ENCODE measurements at regions not wholly inside any gene's neighbourhood (a gene's known extent, or its start where the extent isn't known, plus 50 kb on each side); places are given as distances from the start of the nearest gene placed in this dataset.

DNA sequence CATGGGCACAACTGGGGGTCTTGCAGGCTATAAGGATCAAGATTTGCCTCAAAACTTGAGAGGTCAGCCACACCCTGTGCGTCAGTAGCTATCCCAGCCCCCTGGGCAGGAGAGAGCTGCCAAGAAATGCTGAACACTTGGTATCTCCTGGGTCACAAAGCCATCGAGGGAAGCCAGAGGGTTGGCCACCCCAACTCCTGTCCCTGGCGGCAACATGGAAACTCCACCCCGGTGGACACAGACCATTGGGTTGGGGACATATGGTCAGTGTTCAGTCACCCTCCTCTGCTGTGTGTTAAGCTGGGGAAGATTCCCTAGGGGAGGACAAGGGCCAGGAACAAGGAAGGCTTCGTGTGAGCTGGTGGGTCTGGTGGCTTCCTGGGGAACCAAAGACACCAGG lies 140.6 kb downstream of the C5orf15 start:
- DNase-seq: no peak

- peak; percentile 39 for DNase-seq
These were observed 141.4 kb downstream of the C5orf15 start for GRCh38 chr5:133827011-133827410.

GRCh38 chr5:133825631-133826289 lies 142.7 kb downstream of the C5orf15 start:
- DNase-seq: no peak

DNA sequence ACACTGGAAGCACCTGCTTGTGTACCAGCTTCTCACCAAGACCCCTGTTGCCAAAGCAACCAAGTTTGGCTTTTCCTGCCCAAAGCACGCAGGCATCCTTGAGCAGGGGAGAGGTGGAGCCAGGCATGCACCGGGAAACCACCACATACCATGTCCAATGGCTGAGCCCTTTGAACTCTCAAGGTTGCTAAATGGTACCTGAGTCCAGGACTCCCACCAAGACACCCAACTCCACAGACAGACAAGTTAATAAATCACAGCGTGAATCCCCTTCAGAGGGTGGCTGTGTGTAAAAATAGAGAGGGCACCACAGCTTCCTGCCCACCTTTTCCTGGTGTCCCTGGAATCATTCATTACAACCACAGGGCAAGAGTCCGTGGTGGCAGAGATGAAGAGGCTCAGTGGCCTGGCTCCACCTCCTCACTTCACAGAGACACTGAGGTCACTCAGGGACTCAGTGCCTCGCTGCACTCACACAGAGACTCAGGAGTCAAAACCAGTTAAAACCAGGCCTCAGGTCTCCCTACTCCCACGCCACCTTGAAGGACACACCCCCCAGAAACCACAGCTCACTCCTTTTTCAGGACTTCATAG lies 143.7 kb downstream of the C5orf15 start:
- no peak for DNase-seq

DNA sequence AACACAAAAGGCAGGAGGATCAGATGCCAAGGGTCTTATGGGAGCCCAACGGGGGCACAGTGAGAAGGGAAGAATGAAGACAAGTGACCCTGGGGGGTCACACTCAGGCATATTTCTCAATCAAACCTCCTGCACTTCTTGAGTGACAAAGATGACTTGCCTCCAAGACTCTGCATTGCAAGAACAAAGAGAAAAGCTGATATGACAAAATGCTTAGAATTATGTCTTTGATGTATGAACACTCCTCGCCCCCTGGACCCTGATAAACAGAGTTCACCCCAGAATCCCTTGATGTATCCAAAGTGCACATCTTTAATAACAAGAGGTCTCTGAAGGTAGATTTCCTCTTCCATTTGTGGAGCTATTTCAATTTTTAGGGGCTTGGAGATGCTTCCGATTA lies 146.5 kb downstream of the C5orf15 start:
- no peak for DNase-seq

DNA sequence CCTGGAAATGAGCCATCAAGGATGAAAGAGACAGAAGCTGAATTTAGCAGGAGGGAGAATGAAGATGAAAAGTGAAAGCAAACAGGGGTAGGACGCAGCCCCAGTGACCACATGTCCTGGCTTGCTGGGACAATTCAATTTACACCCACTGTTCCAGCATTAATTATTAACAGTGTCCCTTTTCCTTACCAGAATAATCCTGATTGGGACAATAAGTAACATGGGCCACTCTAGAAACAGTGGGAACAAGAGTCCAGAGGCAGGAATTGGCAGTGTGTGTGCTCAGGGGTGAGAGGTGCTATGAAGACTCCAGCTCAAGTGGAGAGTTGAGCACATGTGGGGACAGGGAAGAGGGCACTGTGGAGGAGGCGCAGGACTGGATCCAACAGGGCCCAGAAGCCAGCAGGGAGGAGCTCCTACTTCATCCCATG lies 147.1 kb downstream of the C5orf15 start:
- DNase-seq: no peak

DNA sequence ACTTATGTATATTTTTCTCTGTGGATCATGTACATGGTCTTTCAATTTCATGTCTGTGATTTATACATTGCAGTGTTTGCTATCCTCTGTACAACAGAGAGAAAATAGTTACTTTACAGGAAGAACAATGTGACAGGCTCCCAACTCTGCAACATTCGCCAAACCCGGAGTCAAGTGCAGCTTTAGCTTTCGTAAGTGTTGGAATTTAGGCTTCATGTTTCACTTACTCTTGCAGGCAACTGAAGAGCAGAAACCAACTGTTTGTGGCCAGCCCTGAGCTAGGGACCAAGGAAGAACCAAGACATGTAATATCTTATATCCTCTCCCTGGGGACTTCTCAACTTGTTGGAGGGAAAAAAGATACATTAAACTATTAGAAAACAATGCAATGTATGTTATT lies 147.9 kb downstream of the C5orf15 start:
- DNase-seq: no peak

DNA sequence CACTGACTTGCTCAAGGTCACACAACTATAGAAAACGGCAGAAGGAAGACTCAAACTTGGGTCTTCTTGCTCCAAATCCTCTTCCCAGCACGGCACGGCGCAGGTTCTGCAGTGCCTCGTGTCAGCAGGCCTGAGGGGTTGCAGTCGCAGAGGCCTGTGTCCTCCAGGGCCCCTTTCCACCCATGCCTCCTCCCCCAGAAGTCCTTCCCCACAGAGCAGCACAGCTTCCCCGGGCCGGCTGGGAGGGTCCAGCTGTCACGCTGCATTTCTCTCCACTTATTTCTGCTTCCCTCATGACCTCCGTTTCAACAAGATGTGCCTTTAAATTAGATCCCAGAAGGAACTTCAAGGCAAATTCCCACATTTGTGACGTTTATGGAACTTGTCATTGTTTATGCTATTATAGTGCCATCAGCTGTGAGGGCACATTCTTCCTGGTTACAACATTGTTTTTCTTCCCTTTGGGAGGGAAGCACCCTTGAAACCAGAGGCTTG lies 148.4 kb downstream of the C5orf15 start:
- DNase-seq: no peak

- DNase-seq: no peak
These were observed 149.4 kb downstream of the C5orf15 start for GRCh38 chr5:133818869-133819600.

DNA sequence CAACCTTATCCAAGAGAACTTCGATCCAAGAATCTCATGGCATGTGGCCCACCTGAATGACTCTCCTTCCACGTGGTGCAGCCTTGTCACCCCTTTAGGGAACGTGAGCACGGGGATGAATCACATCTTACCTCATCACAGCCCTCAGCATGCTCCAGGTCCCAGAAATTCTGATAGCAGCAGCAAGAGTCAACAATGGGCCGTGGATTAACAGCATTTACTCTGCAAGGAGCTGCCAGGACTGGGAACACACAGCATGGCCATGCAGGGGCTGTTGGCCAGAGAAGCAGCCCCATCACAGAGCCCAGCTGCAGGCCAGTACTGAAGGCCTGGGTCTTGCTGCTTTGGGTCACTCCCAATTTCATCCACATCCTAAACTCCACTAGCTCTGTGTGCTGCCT lies 150.4 kb downstream of the C5orf15 start:
- DNase-seq: no peak

GRCh38 chr5:133817456-133817855 lies 151.0 kb downstream of the C5orf15 start:
- DNase-seq: no peak

GRCh38 chr5:133816791-133817190 lies 151.6 kb downstream of the C5orf15 start:
- no peak for DNase-seq

GRCh38 chr5:133814152-133814551 lies 154.3 kb downstream of the C5orf15 start:
- DNase-seq: no peak

DNA sequence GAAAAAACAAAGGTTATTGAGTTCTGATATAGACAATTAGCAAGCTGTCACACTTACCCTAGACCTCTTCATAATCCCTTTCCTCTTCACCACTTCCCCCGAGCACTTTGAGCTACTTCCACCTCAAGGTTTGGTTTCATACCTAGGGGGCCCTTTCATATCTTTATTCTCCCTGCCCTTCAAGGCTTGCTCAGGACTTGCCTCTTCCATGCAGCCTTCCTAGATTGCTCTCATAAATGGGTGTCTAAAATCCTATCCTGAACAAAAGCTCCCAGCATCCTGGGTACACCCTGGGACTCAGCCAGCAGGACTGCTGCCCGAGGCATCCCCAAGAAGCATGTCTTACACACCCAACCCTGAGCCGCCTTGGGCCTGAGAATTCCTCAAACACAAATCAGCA lies 157.3 kb downstream of the C5orf15 start:
- no peak for DNase-seq

GRCh38 chr5:133809801-133810200 lies 158.6 kb downstream of the C5orf15 start:
- DNase-seq: no peak

- DNase-seq: peak; percentile 16
These were observed 161.1 kb downstream of the C5orf15 start for GRCh38 chr5:133807348-133807747.

DNA sequence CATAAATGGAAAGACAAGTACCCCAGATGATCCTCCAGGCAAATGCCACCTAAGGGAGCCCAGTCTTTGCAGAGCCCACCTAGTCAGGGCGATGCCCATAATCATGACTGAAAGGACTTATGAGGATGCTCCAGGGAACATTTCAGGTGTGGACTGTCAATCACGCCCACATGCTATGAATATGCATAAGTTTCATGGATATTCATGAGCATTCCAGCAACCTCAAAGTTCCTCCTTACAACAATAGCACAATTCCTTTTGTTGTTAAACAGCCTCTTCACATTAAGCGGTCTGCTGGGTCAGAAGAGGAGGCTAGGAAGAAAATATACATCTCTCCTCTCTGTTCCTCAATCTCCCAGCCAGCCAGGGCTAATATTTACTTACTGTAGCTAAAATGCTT lies 161.6 kb downstream of the C5orf15 start:
- DNase-seq: no peak

DNA sequence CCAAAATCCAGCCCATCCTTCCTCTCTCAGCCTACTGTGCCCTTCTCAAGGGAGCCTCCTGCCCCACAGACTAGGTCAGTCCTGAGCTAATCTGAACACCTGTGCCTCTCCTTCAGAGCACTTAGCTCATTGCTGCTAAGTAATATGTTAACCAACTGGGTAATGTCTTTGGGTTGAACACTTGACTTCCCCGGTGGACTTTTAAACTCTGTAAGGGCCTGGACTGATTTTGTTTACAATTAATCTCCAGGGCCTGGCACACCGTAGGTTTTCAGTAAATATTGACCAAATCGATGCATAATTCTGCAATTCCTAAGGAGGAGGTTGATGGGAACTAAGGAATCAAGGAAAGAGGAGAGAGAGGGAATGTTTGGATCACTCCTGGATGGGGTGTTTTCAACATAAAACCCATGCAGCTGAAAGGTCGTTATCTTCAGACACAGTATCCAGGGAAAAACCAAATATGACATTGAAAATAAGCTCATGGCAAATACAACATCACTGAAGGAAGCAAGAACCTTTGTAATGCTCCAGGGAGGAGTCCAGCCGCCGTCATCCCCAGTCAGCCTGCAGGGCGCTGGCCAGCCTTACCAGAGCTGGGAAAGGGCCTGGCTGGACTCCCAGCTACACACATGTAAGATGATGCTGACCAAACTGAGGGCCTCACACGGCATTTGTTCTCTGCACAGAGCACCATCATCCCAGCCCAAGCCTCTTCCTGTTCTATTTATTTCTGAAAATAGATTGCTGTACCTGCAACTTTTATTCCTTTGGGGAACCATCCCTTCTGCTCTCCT lies 166.3 kb downstream of the C5orf15 start:
- no peak for DNase-seq

GRCh38 chr5:133801431-133801830 lies 167.0 kb downstream of the C5orf15 start:
- no peak for DNase-seq

DNA sequence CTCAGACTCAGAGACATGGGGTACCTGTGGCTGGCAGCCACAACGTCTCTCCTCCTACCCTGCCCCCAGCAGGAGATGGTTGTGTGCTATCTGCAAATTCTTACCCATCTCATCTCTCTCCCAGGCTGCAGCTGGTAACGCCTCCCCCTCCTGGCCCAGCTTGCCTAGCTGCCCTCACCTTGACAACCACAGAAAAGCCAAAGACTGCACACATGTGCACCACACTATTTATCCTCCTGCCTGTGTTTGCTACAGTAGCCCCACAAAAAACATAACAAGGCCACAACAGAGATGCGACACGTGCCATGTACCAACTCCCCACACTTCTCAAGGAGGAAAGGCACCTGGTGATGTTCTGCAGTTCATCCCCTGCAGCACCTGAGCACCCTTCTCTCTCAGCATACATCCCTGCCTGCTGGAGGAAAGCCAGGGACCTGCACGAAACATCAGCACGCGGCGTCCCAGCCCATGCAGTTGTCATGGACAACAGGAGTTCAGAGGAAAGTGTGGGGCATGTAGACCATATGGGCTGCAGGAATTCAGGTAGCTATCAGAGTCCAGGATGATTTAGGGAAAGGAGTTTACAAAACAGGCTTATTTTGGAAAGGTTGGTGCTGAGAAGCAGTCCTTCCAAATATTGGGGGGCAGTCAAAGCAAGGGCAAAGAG lies 168.7 kb downstream of the C5orf15 start:
- DNase-seq: no peak

- no peak for DNase-seq
These were observed 171.3 kb downstream of the C5orf15 start for GRCh38 chr5:133797167-133797566.

DNA sequence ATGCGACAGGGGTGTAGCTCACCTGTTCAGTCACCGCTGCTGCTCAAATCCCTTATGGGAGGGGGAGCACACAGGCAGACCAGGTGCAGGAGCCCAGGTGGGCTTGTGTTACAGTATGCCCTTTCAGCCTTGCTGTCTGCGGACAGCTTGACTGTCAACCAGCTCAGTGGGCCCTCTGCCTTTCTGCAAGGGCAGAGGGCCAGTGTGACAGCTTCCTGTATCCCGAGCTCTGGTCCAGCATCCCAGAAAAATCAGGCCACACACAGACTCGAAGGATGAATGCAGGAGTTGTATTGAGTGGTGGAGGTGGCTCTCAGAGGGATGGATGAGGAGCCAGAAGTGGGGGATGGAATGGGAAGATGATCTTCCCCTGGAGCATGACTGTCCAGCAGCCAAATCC lies 172.2 kb downstream of the C5orf15 start:
- no peak for DNase-seq

All from NCI-H748 treated with DMSO at 0.1 percent for 48 hours (cell line).